Liver (tissue), 8 donors: ENCODE measurements at regions not wholly inside any gene's neighbourhood (a gene's known extent, or its start where the extent isn't known, plus 50 kb on each side); places are given as distances from the start of the nearest gene placed in this dataset.

Source experiments
- DNase-seq: peaks from one replicate; pipeline ENCODE4 v3.0.0-alpha.2; 2017; ENCODE audit warnings: low spot score
- H3K27ac ChIP-seq, 2 donors: one replicate each; pipeline ENCODE4 v1.7.0; 2013; ENCODE audit warnings: inconsistent platforms in 2 of 2, low read length in 2 of 2, control low read depth in 1 of 2, low read depth in 1 of 2, mild to moderate bottlenecking in 1 of 2
- H3K27me3 ChIP-seq, 4 donors: one replicate each; pipeline versions ENCODE4 v1.6.1 to v1.7.0; 2013; ENCODE audit warnings: low read length in 3 of 4, inconsistent platforms in 1 of 4, mild to moderate bottlenecking in 1 of 4, moderate library complexity in 1 of 4; ENCODE audit not compliant: control insufficient read depth in 4 of 4, insufficient read depth in 4 of 4
- H3K36me3 ChIP-seq, 4 donors: one replicate each; pipeline versions ENCODE4 v1.6.1 to v1.7.0; 2013; ENCODE audit warnings: low read length in 3 of 4, mild to moderate bottlenecking in 3 of 4, low read depth in 1 of 4, moderate library complexity in 1 of 4; ENCODE audit not compliant: control insufficient read depth in 4 of 4, insufficient read depth in 3 of 4
- H3K4me1 ChIP-seq, 4 donors: one replicate each; pipeline versions ENCODE4 v1.6.1 to v1.7.0; 2013; ENCODE audit warnings: low read length in 3 of 4, mild to moderate bottlenecking in 3 of 4, moderate library complexity in 1 of 4; ENCODE audit not compliant: control insufficient read depth in 4 of 4, insufficient read depth in 4 of 4
- H3K4me3 ChIP-seq, 3 donors: one replicate each; pipeline versions ENCODE4 v1.6.1 to v1.7.0; 2013; ENCODE audit warnings: low read length in 3 of 3, control low read depth in 1 of 3, low read depth in 1 of 3, mild to moderate bottlenecking in 1 of 3
- H3K9ac ChIP-seq, 2 donors: one replicate each; pipeline ENCODE4 v1.7.0; 2013; ENCODE audit warnings: low read length in 2 of 2, mild to moderate bottlenecking in 2 of 2, moderate library complexity in 2 of 2, control low read depth in 1 of 2, low read depth in 1 of 2
- H3K9me3 ChIP-seq, 4 donors: one replicate each; pipeline versions ENCODE4 v1.6.1 to v1.7.0; 2013; ENCODE audit warnings: low read length in 3 of 4; ENCODE audit not compliant: control insufficient read depth in 4 of 4
- EGR1 ChIP-seq, 2 donors: IDR thresholded peaks; 2 replicates each; pipeline ENCODE4 v1.6.1; 2016 to 2018; ENCODE audit warnings: antibody characterized with exemption in 2 of 2, low read depth in 2 of 2
- FOXA1 ChIP-seq: IDR thresholded peaks from 2 replicates; pipeline ENCODE4 v1.6.1; 2016; ENCODE audit warnings: antibody characterized with exemption
- FOXA2 ChIP-seq: IDR thresholded peaks from 2 replicates; pipeline ENCODE4 v1.6.1; 2016; ENCODE audit warnings: antibody characterized with exemption
- GABPA ChIP-seq, 2 donors: IDR thresholded peaks in 1 of 2; conservative IDR thresholded peaks in 1 of 2; 2 replicates each; pipeline ENCODE4 v1.6.1; 2016; ENCODE audit warnings: antibody characterized with exemption in 2 of 2, mild to moderate bottlenecking in 1 of 2, moderate library complexity in 1 of 2
- HNF4A ChIP-seq, 2 donors: conservative IDR thresholded peaks; 2 replicates each; pipeline ENCODE4 v1.6.1; 2016; ENCODE audit warnings: antibody characterized with exemption in 2 of 2, mild to moderate bottlenecking in 2 of 2
- HNF4G ChIP-seq: IDR thresholded peaks from 2 replicates; pipeline ENCODE4 v1.6.1; 2016; ENCODE audit warnings: antibody characterized with exemption
- JUND ChIP-seq, 2 donors: IDR thresholded peaks; 2 replicates each; pipeline ENCODE4 v1.6.1; 2016; ENCODE audit warnings: antibody characterized with exemption in 2 of 2
- MAX ChIP-seq: IDR thresholded peaks from 2 replicates; pipeline ENCODE4 v1.6.1; 2016; ENCODE audit warnings: antibody characterized with exemption
- NR2F2 ChIP-seq: IDR thresholded peaks from 2 replicates; pipeline ENCODE4 v1.6.1; 2016; ENCODE audit warnings: antibody characterized with exemption
- RAD21 ChIP-seq, 2 donors: IDR thresholded peaks; 2 replicates each; pipeline ENCODE4 v1.6.1; 2016; ENCODE audit warnings: antibody characterized with exemption in 2 of 2, mild to moderate bottlenecking in 2 of 2
- RXRA ChIP-seq, 2 donors: IDR thresholded peaks; 2 replicates each; pipeline ENCODE4 v1.6.1; 2017 to 2018; ENCODE audit warnings: antibody characterized with exemption in 2 of 2, mild to moderate bottlenecking in 1 of 2
- SP1 ChIP-seq: IDR thresholded peaks from 2 replicates; pipeline ENCODE4 v1.6.1; 2018; ENCODE audit warnings: antibody characterized with exemption, mild to moderate bottlenecking
- TAF1 ChIP-seq: conservative IDR thresholded peaks from 2 replicates; pipeline ENCODE4 v1.6.1; 2016; ENCODE audit warnings: antibody characterized with exemption, mild to moderate bottlenecking
- YY1 ChIP-seq: IDR thresholded peaks from 2 replicates; pipeline ENCODE4 v1.6.1; 2016; ENCODE audit warnings: antibody characterized with exemption, mild to moderate bottlenecking
- WGBS: extraction: QIAGEN DNeasy Blood & Tissue Kit; methylation state at CpG from one replicate; pipeline ENCODE4 v1.1.7; 2013; 5-methylcytosine and 5-hydroxymethylcytosine counted together
- TF ChIP-seq, protein P1 (sequence below): fragments of 150-350 bp; IDR thresholded peaks from 2 replicates; pipeline ENCODE4 v1.5.1; 2017; ENCODE audit warnings: improper control_type of control experiment, low read depth, low read length; ENCODE audit not compliant: missing input control
- TF ChIP-seq, protein P2 (sequence below): IDR thresholded peaks from 2 replicates; pipeline ENCODE4 v1.6.1; 2016; ENCODE audit warnings: antibody characterized with exemption, mild to moderate bottlenecking
- TF ChIP-seq, protein P3 (sequence below): IDR thresholded peaks from 2 replicates; pipeline ENCODE4 v1.6.1; 2016; ENCODE audit warnings: antibody characterized with exemption
- TF ChIP-seq, protein P4 (sequence below): IDR thresholded peaks from 2 replicates; pipeline ENCODE4 v1.6.1; 2016; ENCODE audit warnings: antibody characterized with exemption
- donor health status: healthy.
- donor health status: healthy.
- donor health status: healthy.
- donor health status: healthy.
- donor health status: healthy.

GRCh38 chr11:69429716-69430491, 51.6 kb upstream of the LINC01488 start:
- WGBS: 79% methylated on average over 30 of the region's 30 CpGs
- TF ChIP-seq, protein P1, sequence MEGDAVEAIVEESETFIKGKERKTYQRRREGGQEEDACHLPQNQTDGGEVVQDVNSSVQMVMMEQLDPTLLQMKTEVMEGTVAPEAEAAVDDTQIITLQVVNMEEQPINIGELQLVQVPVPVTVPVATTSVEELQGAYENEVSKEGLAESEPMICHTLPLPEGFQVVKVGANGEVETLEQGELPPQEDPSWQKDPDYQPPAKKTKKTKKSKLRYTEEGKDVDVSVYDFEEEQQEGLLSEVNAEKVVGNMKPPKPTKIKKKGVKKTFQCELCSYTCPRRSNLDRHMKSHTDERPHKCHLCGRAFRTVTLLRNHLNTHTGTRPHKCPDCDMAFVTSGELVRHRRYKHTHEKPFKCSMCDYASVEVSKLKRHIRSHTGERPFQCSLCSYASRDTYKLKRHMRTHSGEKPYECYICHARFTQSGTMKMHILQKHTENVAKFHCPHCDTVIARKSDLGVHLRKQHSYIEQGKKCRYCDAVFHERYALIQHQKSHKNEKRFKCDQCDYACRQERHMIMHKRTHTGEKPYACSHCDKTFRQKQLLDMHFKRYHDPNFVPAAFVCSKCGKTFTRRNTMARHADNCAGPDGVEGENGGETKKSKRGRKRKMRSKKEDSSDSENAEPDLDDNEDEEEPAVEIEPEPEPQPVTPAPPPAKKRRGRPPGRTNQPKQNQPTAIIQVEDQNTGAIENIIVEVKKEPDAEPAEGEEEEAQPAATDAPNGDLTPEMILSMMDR: no peak
- TF ChIP-seq, protein P2, sequence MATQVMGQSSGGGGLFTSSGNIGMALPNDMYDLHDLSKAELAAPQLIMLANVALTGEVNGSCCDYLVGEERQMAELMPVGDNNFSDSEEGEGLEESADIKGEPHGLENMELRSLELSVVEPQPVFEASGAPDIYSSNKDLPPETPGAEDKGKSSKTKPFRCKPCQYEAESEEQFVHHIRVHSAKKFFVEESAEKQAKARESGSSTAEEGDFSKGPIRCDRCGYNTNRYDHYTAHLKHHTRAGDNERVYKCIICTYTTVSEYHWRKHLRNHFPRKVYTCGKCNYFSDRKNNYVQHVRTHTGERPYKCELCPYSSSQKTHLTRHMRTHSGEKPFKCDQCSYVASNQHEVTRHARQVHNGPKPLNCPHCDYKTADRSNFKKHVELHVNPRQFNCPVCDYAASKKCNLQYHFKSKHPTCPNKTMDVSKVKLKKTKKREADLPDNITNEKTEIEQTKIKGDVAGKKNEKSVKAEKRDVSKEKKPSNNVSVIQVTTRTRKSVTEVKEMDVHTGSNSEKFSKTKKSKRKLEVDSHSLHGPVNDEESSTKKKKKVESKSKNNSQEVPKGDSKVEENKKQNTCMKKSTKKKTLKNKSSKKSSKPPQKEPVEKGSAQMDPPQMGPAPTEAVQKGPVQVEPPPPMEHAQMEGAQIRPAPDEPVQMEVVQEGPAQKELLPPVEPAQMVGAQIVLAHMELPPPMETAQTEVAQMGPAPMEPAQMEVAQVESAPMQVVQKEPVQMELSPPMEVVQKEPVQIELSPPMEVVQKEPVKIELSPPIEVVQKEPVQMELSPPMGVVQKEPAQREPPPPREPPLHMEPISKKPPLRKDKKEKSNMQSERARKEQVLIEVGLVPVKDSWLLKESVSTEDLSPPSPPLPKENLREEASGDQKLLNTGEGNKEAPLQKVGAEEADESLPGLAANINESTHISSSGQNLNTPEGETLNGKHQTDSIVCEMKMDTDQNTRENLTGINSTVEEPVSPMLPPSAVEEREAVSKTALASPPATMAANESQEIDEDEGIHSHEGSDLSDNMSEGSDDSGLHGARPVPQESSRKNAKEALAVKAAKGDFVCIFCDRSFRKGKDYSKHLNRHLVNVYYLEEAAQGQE: no peak
- TF ChIP-seq MAX: no peak
- TF ChIP-seq RAD21 (IDR thresholded peaks at IDR 0.05): no peak
- no peak for TF ChIP-seq HNF4A (conservative IDR thresholded peaks at IDR 0.05)
- TF ChIP-seq NR2F2: no peak
- no peak for TF ChIP-seq JUND (IDR thresholded peaks at IDR 0.05)
- no peak for TF ChIP-seq FOXA1
- TF ChIP-seq TAF1: no peak
- no peak for TF ChIP-seq RXRA (IDR thresholded peaks at IDR 0.05)
- no peak for TF ChIP-seq EGR1 (IDR thresholded peaks at IDR 0.05; ENCODE audit: low read depth in 2 of 2)
- TF ChIP-seq HNF4G: no peak
- TF ChIP-seq YY1: no peak
- no peak for TF ChIP-seq SP1
- TF ChIP-seq, protein P3, sequence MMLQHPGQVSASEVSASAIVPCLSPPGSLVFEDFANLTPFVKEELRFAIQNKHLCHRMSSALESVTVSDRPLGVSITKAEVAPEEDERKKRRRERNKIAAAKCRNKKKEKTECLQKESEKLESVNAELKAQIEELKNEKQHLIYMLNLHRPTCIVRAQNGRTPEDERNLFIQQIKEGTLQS: no peak
- no peak for TF ChIP-seq GABPA (IDR thresholded peaks at IDR 0.05 in 1 of 2, conservative IDR thresholded peaks at IDR 0.05 in 1 of 2)
- TF ChIP-seq FOXA2: no peak
- TF ChIP-seq, protein P4, sequence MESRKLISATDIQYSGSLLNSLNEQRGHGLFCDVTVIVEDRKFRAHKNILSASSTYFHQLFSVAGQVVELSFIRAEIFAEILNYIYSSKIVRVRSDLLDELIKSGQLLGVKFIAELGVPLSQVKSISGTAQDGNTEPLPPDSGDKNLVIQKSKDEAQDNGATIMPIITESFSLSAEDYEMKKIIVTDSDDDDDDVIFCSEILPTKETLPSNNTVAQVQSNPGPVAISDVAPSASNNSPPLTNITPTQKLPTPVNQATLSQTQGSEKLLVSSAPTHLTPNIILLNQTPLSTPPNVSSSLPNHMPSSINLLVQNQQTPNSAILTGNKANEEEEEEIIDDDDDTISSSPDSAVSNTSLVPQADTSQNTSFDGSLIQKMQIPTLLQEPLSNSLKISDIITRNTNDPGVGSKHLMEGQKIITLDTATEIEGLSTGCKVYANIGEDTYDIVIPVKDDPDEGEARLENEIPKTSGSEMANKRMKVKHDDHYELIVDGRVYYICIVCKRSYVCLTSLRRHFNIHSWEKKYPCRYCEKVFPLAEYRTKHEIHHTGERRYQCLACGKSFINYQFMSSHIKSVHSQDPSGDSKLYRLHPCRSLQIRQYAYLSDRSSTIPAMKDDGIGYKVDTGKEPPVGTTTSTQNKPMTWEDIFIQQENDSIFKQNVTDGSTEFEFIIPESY: no peak
- Histone ChIP-seq H3K27me3 (no peaks in the 10 kb centered on the region), H3K9me3 (peaks cover 0 to 1% (median 0%) of the 10 kb centered on the region in 4 donors), H3K4me1 (peaks cover 20 to 32% (median 26%) of the 10 kb centered on the region in 4 donors), H3K27ac (peak overlapping the region in 1 of 2 donors; percentile 47), H3K9ac (no peak overlapping the region), H3K36me3 (no peaks in the 10 kb centered on the region), H3K4me3 (no peak overlapping the region)
- no peak for DNase-seq
